BJ (cell line): ENCODE measurements at regions not wholly inside any gene's neighbourhood (a gene's known extent, or its start where the extent isn't known, plus 50 kb on each side); places are given as distances from the start of the nearest gene placed in this dataset.

Experiments used
- CTCF ChIA-PET: fragments of 350-600 bp; formaldehyde crosslinking; extraction: SDS; loops from one replicate; lab custom pipeline; 2021; ENCODE audit warnings: antibody characterized with exemption, inconsistent platforms; lab: Yijun Ruan, JAX
- POLR2A ChIA-PET: fragments of 300-600 bp; sonication (Branson Sonifier 250); formaldehyde crosslinking; extraction: SDS; loops from one replicate; lab custom pipeline; 2021; ENCODE audit warnings: antibody characterized with exemption; lab: Charles Lee
- DNase-seq: peaks from one replicate; pipeline ENCODE4 v3.0.0-alpha.2; 2011; ENCODE audit warnings: low read depth
- H3K27me3 ChIP-seq: 2 replicates; pipeline ENCODE4 v1.6.0; 2011; ENCODE audit warnings: low read length; ENCODE audit not compliant: control insufficient read depth, insufficient read depth
- H3K36me3 ChIP-seq: 2 replicates; pipeline ENCODE4 v1.5.1; 2011; ENCODE audit warnings: low read length; ENCODE audit not compliant: control insufficient read depth, insufficient read depth
- H3K4me3 ChIP-seq: 2 replicates; pipeline ENCODE4 v1.5.1; 2011; ENCODE audit warnings: low read depth, mild to moderate bottlenecking, control low read depth, low read length
- TF ChIP-seq, protein P1 (sequence below): IDR thresholded peaks from 2 replicates; pipeline ENCODE4 v1.5.1; 2011; ENCODE audit warnings: low read depth, mild to moderate bottlenecking, control low read depth, inconsistent platforms, low read length, moderate library complexity; ENCODE audit not compliant: insufficient read depth

DNA sequence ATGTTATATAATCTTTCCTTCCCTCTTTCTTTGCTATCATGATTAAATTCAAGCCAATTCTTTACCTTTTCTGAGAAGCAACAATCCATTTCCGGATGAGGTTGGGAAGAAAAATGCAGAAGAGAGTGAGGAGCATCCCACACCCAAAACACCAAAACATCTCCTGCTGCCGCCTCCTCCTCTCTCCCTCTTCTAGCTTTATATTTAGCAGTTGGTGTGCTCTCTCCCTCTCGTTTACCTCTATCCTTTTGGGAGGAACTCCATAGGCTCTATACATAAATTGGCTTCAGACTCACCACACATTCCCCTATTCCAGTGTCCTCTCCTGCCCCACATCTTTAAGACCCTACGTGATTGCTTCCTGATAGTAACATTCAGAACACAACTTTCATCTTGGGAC is 332.2 kb upstream of the PLXNA2 start:
- 0 out of 2 replicates have a peak, but pooled peaks cover 2% of the 10 kb centered on the region for H3K27me3 ChIP-seq
- ChIA-PET CTCF (no interaction called here), POLR2A (no interaction called here)
- TF ChIP-seq, protein P1, sequence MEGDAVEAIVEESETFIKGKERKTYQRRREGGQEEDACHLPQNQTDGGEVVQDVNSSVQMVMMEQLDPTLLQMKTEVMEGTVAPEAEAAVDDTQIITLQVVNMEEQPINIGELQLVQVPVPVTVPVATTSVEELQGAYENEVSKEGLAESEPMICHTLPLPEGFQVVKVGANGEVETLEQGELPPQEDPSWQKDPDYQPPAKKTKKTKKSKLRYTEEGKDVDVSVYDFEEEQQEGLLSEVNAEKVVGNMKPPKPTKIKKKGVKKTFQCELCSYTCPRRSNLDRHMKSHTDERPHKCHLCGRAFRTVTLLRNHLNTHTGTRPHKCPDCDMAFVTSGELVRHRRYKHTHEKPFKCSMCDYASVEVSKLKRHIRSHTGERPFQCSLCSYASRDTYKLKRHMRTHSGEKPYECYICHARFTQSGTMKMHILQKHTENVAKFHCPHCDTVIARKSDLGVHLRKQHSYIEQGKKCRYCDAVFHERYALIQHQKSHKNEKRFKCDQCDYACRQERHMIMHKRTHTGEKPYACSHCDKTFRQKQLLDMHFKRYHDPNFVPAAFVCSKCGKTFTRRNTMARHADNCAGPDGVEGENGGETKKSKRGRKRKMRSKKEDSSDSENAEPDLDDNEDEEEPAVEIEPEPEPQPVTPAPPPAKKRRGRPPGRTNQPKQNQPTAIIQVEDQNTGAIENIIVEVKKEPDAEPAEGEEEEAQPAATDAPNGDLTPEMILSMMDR: no peak
- no peak for DNase-seq
- H3K36me3 ChIP-seq: no peaks in the 10 kb centered on the region
- no peak overlapping the region for H3K4me3 ChIP-seq

DNA sequence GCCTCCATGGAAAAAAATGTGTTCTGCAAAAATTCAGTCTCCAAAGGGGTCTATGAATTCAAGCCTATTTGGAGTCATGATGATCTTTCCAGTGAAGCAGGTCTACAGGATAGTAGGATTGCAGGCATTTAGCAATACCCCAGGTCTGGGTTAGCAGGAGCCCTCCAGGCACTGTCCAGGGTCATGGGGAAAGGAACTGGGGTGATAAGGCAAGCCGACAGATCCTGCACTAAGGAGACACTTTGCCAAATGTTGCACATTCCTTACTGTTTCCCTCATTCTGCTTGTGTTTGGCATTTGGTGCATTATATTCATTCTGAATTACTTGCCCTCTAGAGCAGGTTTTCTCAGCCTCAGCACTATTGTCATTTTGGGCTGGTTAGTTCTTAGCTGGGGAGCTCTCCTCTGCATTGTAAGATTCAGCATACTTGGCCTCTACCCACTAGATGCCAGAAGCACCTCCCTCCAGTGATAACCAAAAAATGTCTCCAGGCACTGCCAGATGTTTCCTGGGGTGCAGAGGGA is 333.3 kb upstream of the PLXNA2 start:
- no peak overlapping the region for H3K4me3 ChIP-seq
- no peaks in the 10 kb centered on the region for H3K36me3 ChIP-seq
- TF ChIP-seq, protein P1: no peak
- no peak for DNase-seq
- ChIA-PET CTCF (interaction anchor here (0.7 to 1.6 kb wide), 2 partner anchors 9 to 18 kb away, joined by 4 read pairs; no protein-coding TSS in a partner anchor), POLR2A (no interaction called here)
- H3K27me3 ChIP-seq: 0 out of 2 replicates have a peak, but pooled peaks cover 2% of the 10 kb centered on the region

DNA sequence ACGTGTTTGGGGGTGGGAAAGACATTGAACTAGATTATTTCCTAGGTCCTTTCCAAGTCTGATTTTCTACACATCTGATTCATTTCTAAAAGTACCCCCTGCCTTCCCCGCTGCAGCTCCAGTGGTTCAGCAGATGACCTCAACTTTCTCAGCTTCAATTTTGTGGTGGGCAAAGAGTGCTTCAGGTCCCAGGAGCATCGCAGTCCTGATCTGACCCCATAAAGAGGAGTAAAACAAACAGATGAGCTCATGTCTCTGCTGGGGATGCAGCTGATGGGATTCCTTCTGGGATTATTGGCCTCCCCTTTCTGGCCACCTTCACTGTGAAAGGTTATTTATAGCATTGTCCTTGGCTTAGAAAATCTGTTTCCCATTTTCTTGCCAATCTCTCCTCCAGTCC is 337.0 kb upstream of the PLXNA2 start:
- TF ChIP-seq, protein P1: no peak
- H3K27me3 ChIP-seq: no peaks in the 10 kb centered on the region
- ChIA-PET CTCF (interaction anchor here (0.5 kb wide), 1 partner anchor 664 kb away, joined by 3 read pairs; no protein-coding TSS in a partner anchor), POLR2A (no interaction called here)
- no peak for DNase-seq
- no peaks in the 10 kb centered on the region for H3K36me3 ChIP-seq
- no peak overlapping the region for H3K4me3 ChIP-seq

GRCh38 chr1:208581667-208582066 is 337.5 kb upstream of the PLXNA2 start:
- Histone ChIP-seq H3K4me3 (no peak overlapping the region), H3K36me3 (no peaks in the 10 kb centered on the region), H3K27me3 (no peaks in the 10 kb centered on the region)
- ChIA-PET CTCF (interaction anchor here (0.5 kb wide), 1 partner anchor 664 kb away, joined by 3 read pairs; no protein-coding TSS in a partner anchor), POLR2A (no interaction called here)
- TF ChIP-seq, protein P1: no peak
- DNase-seq: no peak

GRCh38 chr1:208584167-208584755 is 340.1 kb upstream of the PLXNA2 start:
- ChIA-PET POLR2A (no interaction called here), CTCF (no interaction called here)
- TF ChIP-seq, protein P1: no peak
- H3K27me3 ChIP-seq: no peaks in the 10 kb centered on the region
- no peak for DNase-seq
- H3K4me3 ChIP-seq: no peak overlapping the region
- H3K36me3 ChIP-seq: no peaks in the 10 kb centered on the region
